SKM-1 (cell line): ENCODE measurements at regions not wholly inside any gene's neighbourhood (a gene's known extent, or its start where the extent isn't known, plus 50 kb on each side); places are given as distances from the start of the nearest gene placed in this dataset.

Experiments used
- DNase-seq: peaks from one replicate; lab custom pipeline; 2025; ENCODE audit not compliant: unreplicated experiment; lab: John Stamatoyannopoulos, UW

- DNase-seq = no peak
Measured at GRCh38 chr5:28751396-28751795, 1713.0 kb upstream of the CDH9 start.

GRCh38 chr5:28750251-28750650 is 1711.9 kb upstream of the CDH9 start:
- DNase-seq = no peak

DNA sequence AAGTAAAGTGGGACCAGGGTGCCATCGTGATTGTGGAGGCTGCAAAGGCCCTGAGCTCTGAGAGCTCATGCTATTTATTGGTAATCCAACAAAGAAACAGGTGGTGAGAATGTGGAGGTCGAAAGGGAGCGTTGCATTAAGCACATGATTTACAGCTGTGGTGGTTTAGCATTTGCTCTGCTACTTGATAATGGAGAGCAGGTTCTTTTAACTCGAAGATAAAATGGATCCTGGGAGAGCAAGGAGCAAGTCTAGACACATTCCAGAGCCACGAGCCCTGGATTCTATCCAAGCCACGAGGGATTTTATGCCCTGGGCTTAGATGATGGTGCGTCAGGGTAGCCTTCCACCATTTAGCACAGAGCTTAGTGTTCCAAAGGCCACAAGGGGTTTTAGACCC is 1710.1 kb upstream of the CDH9 start:
- DNase-seq = no peak

- DNase-seq = no peak
Measured at GRCh38 chr5:28743716-28744110, 1705.3 kb upstream of the CDH9 start.

- no peak for DNase-seq
Measured at GRCh38 chr5:28743025-28743715, 1704.8 kb upstream of the CDH9 start.

- DNase-seq = no peak
Measured at GRCh38 chr5:28737682-28738081, 1699.3 kb upstream of the CDH9 start.

GRCh38 chr5:28737222-28737621 is 1698.8 kb upstream of the CDH9 start:
- DNase-seq = no peak

- DNase-seq = no peak
Measured at GRCh38 chr5:28734396-28734795, 1696.0 kb upstream of the CDH9 start.

DNA sequence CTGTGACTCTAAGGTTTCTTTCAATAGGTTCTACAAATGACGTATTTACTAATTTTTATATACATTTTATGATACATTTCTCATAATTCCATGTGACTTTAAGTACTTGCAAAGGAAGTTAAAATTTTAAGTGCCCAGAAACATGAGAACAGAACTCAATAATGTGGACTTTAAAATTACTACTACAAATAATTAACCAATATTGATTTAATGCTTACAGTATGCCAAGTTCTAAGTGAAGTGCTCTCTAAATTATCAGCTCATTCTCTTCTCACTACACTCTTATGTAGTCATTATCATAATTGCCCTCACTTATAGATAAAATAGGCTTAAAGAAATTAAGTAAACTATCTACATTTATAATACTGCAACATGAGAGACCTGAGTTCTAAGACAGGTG is 1690.7 kb upstream of the CDH9 start:
- no peak for DNase-seq

DNA sequence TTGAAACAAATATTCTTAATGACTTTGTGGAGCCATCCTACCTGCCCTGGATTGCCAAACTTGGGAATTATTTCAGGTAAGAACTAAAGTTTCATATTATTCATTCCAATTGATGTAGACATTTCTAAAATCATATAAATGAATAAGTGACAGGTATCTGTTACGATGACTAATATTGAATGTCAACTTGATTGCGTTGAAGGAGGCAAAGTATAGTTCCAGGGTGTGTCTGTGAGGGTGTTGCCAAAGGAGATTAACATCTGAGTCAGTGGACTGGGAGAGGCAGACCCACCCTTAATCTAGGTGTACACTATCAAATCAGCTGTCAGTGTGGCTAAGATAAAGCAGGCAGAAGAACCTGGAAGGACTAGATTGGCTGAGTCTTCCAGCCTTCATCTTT is 1688.4 kb upstream of the CDH9 start:
- no peak for DNase-seq

DNA sequence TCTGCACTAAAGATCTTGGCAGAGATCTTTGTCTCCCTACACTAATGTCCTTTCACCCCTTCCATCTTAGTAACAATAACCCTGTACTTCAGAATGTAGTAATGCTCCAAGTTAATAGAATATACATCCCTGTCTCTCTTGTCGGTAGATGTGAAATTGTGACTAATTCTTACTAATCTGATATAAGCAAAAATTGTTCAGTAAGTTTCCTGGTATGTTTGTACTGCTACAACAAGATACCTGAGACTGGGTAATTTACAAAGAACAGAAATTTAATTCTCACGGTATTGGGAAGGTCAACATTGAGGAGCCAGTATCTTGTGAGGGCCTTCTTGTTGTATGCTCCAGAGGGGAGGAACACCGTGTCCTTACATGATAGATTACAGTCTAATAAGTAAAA is 1686.6 kb upstream of the CDH9 start:
- no peak for DNase-seq

GRCh38 chr5:28714907-28715698 is 1676.7 kb upstream of the CDH9 start:
- DNase-seq = no peak

- DNase-seq = no peak
Measured at GRCh38 chr5:28710360-28710759, 1672.0 kb upstream of the CDH9 start.

DNA sequence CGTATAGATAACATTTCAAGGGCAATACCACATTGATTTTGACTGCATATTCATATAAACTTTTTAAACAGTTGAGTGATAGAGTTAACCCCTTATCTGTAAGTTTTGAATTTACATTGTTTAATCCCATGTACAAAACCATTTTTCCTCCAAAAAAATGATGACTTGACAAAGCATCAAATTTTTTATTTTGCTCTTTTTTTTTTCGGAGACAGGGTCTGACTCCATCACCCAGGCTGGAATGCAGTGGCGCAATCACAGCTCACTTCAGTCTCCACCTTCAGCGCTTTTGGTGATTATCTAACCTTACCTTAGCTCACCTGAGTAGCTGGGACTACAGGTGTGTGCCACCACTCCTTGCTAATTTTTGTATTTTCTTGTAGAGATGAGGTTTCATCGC is 1670.1 kb upstream of the CDH9 start:
- DNase-seq = no peak

- no peak for DNase-seq
Measured at GRCh38 chr5:28707706-28708105, 1669.3 kb upstream of the CDH9 start.

- no peak for DNase-seq
Measured at GRCh38 chr5:28703651-28704260, 1665.4 kb upstream of the CDH9 start.

DNA sequence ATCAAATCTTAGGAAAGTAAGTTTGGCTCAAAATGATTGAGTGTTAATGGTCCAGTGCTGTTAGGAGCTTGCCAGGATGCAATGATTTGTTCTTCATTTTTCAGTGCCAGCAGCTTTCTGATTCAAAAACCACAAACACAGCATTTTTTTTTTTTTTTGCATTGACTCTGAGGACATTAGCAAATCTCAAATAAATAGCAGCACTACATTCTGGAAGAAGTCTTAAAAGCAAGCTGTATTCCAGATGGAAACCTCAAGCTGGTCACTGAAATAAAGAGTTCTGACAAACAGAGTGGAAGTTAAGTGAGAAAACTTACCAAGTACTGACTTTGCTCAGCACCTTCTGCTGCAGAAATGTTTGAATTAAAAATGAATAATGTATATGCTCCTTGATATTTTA is 1653.1 kb upstream of the CDH9 start:
- no peak for DNase-seq

DNA sequence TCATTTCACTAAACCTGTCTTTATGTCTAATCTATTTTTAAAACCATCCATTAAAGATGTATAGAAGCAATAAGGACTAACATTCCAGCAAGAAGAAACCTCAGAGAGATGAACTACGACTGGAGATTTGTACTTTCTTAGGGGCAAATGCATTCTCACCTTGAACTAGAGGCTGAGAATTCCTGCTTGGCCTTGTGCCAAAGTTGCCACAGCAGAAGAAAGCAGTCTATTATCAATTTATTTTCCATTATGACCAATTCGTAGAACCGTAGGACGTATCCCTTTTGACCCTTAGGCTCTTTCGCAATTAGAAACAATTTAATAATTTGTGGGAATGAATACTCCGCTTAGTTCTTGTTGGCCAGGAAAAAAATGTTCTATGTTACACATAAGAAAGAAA is 1647.4 kb upstream of the CDH9 start:
- DNase-seq = no peak

DNA sequence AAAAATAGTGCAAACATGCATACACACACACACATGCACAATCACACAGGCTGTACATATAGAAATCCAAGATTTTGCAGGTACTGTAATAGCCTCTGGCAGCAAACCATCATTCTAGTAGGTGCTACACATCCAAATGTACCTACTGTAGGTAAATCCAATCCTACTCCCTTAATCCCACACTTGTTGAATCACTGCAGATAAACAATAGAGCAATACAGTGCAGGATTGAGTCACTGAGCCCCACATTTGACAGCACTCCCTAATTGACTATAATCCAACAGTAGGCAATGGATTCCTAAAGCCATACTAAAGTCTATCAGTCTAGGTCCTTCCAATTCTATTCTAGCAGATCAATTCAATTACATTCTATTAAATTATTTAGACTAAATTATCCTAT is 1640.5 kb upstream of the CDH9 start:
- no peak for DNase-seq

GRCh38 chr5:28666110-28666509 is 1627.7 kb upstream of the CDH9 start:
- no peak for DNase-seq

- no peak for DNase-seq
Measured at GRCh38 chr5:28648108-28648507, 1609.7 kb upstream of the CDH9 start.

GRCh38 chr5:28632607-28633006 is 1594.2 kb upstream of the CDH9 start:
- no peak for DNase-seq
